ENCODE measurements at regions not wholly inside any gene's neighbourhood (a gene's known extent, or its start where the extent isn't known, plus 50 kb on each side); places are given as distances from the start of the nearest gene placed in this dataset.

GRCh38 chr1:88079036-88079435 lies 605.0 kb upstream of the PKN2 start:
- H3K4me1 ChIP-seq, result no peaks in the 10 kb centered on the region
- H3K4me3 ChIP-seq (ENCODE audit: low read depth, low read length), result no peak overlapping the region
- H3K36me3 ChIP-seq (ENCODE audit: control insufficient read depth, insufficient read depth, low read length), result no peaks in the 10 kb centered on the region
- peak; percentile 26 to 62 for TF ChIP-seq CTCF (IDR thresholded peaks at IDR 0.05; ENCODE audit: insufficient read depth in 1 of 2, low read depth in 1 of 2, low read length in 1 of 2, severe bottlenecking in 1 of 2, unreplicated experiment in 1 of 2)
- Mint-ChIP-seq H3K27me3 (ENCODE audit: insufficient read depth, unreplicated experiment) (no peaks in the 10 kb centered on the region), H3K4me3 (ENCODE audit: unreplicated experiment) (no peak overlapping the region), H3K36me3 (ENCODE audit: insufficient read depth, unreplicated experiment) (no peaks in the 10 kb centered on the region), H3K9me3 (ENCODE audit: unreplicated experiment) (peaks cover 8% of the 10 kb centered on the region), H3K27ac (ENCODE audit: unreplicated experiment) (no peak overlapping the region), H3K4me1 (ENCODE audit: low read depth, unreplicated experiment) (peaks cover 8% of the 10 kb centered on the region)
- no peaks in the 10 kb centered on the region for H3K9me3 ChIP-seq
- ChIA-PET CTCF (no interaction called here), POLR2A (no interaction called here)
- no TSS peak for BruUV-seq (replicated peaks)
- intact Hi-C loops (cut with micrococcal nuclease; ENCODE audit: unreplicated experiment), result loop anchor here (10.0 kb wide), 1 partner anchor 96 kb away; no protein-coding TSS in a partner anchor
- peak; percentile 20 to 42 for DNase-seq
- no peaks in the 10 kb centered on the region for H3K27me3 ChIP-seq (replicated peaks; ENCODE audit: control insufficient read depth, insufficient read depth, low read length)

- Histone ChIP-seq H3K27me3 (replicated peaks; ENCODE audit: control insufficient read depth, insufficient read depth, low read length) (no peaks in the 10 kb centered on the region), H3K4me3 (ENCODE audit: low read depth, low read length) (no peak overlapping the region), H3K4me1 (no peaks in the 10 kb centered on the region), H3K9me3 (no peaks in the 10 kb centered on the region), H3K36me3 (ENCODE audit: control insufficient read depth, insufficient read depth, low read length) (no peaks in the 10 kb centered on the region)
- CTCF ChIA-PET, result interaction anchor here (0.5 kb wide), 1 partner anchor 69 kb away, joined by 3 read pairs; no protein-coding TSS in a partner anchor
- H3K4me1 Mint-ChIP-seq (ENCODE audit: low read depth, unreplicated experiment), result peaks cover 8% of the 10 kb centered on the region
- no peak overlapping the region for H3K27ac Mint-ChIP-seq (ENCODE audit: unreplicated experiment)
- TF ChIP-seq CTCF (IDR thresholded peaks at IDR 0.05; ENCODE audit: insufficient read depth in 1 of 2, low read depth in 1 of 2, low read length in 1 of 2, severe bottlenecking in 1 of 2, unreplicated experiment in 1 of 2), result no peak
- no peak overlapping the region for H3K4me3 Mint-ChIP-seq (ENCODE audit: unreplicated experiment)
- intact Hi-C loops (cut with micrococcal nuclease; ENCODE audit: unreplicated experiment), result no loop called here
- H3K27me3 Mint-ChIP-seq (ENCODE audit: insufficient read depth, unreplicated experiment), result no peaks in the 10 kb centered on the region
- H3K36me3 Mint-ChIP-seq (ENCODE audit: insufficient read depth, unreplicated experiment), result no peaks in the 10 kb centered on the region
- no peak for DNase-seq
- H3K9me3 Mint-ChIP-seq (ENCODE audit: unreplicated experiment), result peaks cover 17% of the 10 kb centered on the region
- POLR2A ChIA-PET, result no interaction called here
- BruUV-seq (replicated peaks), result no TSS peak
These were observed 603.2 kb upstream of the PKN2 start for GRCh38 chr1:88080875-88081274.

GRCh38 chr1:88088481-88088880 lies 595.6 kb upstream of the PKN2 start:
- no peak overlapping the region for H3K4me3 ChIP-seq (ENCODE audit: low read depth, low read length)
- no peaks in the 10 kb centered on the region for H3K27me3 ChIP-seq (replicated peaks; ENCODE audit: control insufficient read depth, insufficient read depth, low read length)
- BruUV-seq (replicated peaks), result no TSS peak
- no peak for TF ChIP-seq CTCF (IDR thresholded peaks at IDR 0.05; ENCODE audit: insufficient read depth in 1 of 2, low read depth in 1 of 2, low read length in 1 of 2, severe bottlenecking in 1 of 2, unreplicated experiment in 1 of 2)
- no peaks in the 10 kb centered on the region for H3K4me1 ChIP-seq
- Mint-ChIP-seq H3K9me3 (ENCODE audit: unreplicated experiment) (peaks cover 30% of the 10 kb centered on the region), H3K36me3 (ENCODE audit: insufficient read depth, unreplicated experiment) (no peaks in the 10 kb centered on the region), H3K27me3 (ENCODE audit: insufficient read depth, unreplicated experiment) (no peaks in the 10 kb centered on the region), H3K27ac (ENCODE audit: unreplicated experiment) (no peak overlapping the region), H3K4me1 (ENCODE audit: low read depth, unreplicated experiment) (peaks cover 6% of the 10 kb centered on the region), H3K4me3 (ENCODE audit: unreplicated experiment) (no peak overlapping the region)
- H3K9me3 ChIP-seq, result no peaks in the 10 kb centered on the region
- no peaks in the 10 kb centered on the region for H3K36me3 ChIP-seq (ENCODE audit: control insufficient read depth, insufficient read depth, low read length)
- intact Hi-C loops (cut with micrococcal nuclease; ENCODE audit: unreplicated experiment), result no loop called here
- peak in 1 of 2 experiments; percentile 32 for DNase-seq
- CTCF ChIA-PET, result no interaction called here
- POLR2A ChIA-PET, result no interaction called here

Data from Caco-2 (cell line).